Mesendoderm (in vitro differentiated cells): ENCODE measurements at regions not wholly inside any gene's neighbourhood (a gene's known extent, or its start where the extent isn't known, plus 50 kb on each side); places are given as distances from the start of the nearest gene placed in this dataset.

ENCODE experiments used
- DNase-seq: peaks from one replicate; pipeline ENCODE4 v3.0.0; 2013
- H2AK5ac ChIP-seq: 2 replicates; pipeline ENCODE4 v1.6.1; 2013; ENCODE audit warnings: low read length, inconsistent platforms
- H2BK120ac ChIP-seq: 2 replicates; pipeline ENCODE4 v1.6.1; 2013; ENCODE audit warnings: low read depth, mild to moderate bottlenecking, low read length, moderate library complexity, mixed read lengths
- H2BK15ac ChIP-seq: replicated peaks from 2 replicates; pipeline ENCODE4 v1.6.1; 2013; ENCODE audit warnings: low read depth, mild to moderate bottlenecking, moderate library complexity
- H2BK5ac ChIP-seq: 2 replicates; pipeline ENCODE4 v1.6.1; 2013; ENCODE audit warnings: low read length, inconsistent platforms
- H3K18ac ChIP-seq: 2 replicates; pipeline ENCODE4 v1.6.1; 2013; ENCODE audit warnings: mild to moderate bottlenecking, low read length, mixed read lengths
- H3K23ac ChIP-seq: one replicate; pipeline ENCODE4 v1.6.1; 2013; ENCODE audit warnings: low read length
- H3K27ac ChIP-seq: 2 replicates; pipeline ENCODE4 v1.5.1; 2013; ENCODE audit warnings: low read depth, mild to moderate bottlenecking, inconsistent platforms, low read length, moderate library complexity
- H3K27me3 ChIP-seq: 2 replicates; pipeline ENCODE4 v1.6.1; 2013; ENCODE audit warnings: low read length, control low read depth, mild to moderate bottlenecking, inconsistent platforms; ENCODE audit not compliant: insufficient read depth, poor library complexity
- H3K36me3 ChIP-seq: 2 replicates; pipeline ENCODE4 v1.6.1; 2013; ENCODE audit warnings: low read length, inconsistent platforms; ENCODE audit not compliant: control insufficient read depth, insufficient read depth
- H3K4ac ChIP-seq: one replicate; pipeline ENCODE4 v1.6.1; 2013; ENCODE audit warnings: low read depth, mild to moderate bottlenecking, low read length, moderate library complexity
- H3K4me1 ChIP-seq: 2 replicates; pipeline ENCODE4 v1.6.1; 2013; ENCODE audit warnings: low read depth, low read length, inconsistent platforms; ENCODE audit not compliant: control insufficient read depth
- H3K4me2 ChIP-seq: 2 replicates; pipeline ENCODE4 v1.6.1; 2013; ENCODE audit warnings: low read length
- H3K4me3 ChIP-seq: 2 replicates; pipeline ENCODE4 v1.5.1; 2013; ENCODE audit warnings: mild to moderate bottlenecking, low read length
- H3K56ac ChIP-seq: one replicate; pipeline ENCODE4 v1.6.1; 2013; ENCODE audit warnings: low read length
- H3K79me1 ChIP-seq: 2 replicates; pipeline ENCODE4 v1.6.1; 2013; ENCODE audit warnings: low read length, inconsistent platforms
- H3K79me2 ChIP-seq: 2 replicates; pipeline ENCODE4 v1.6.1; 2013; ENCODE audit warnings: mild to moderate bottlenecking, low read length; ENCODE audit not compliant: control insufficient read depth, insufficient read depth
- H3K9ac ChIP-seq: 2 replicates; pipeline ENCODE4 v1.6.1; 2013; ENCODE audit warnings: low read length, inconsistent platforms
- H4K5ac ChIP-seq: one replicate; pipeline ENCODE4 v1.6.1; 2013; ENCODE audit warnings: low read length
- H4K8ac ChIP-seq: one replicate; pipeline ENCODE4 v1.6.1; 2013; ENCODE audit warnings: low read depth, mild to moderate bottlenecking, control low read depth, low read length, moderate library complexity
- WGBS: extraction: QIAGEN DNeasy Blood & Tissue Kit; methylation state at CpG from one replicate; pipeline ENCODE4 v1.1.7; 2013; ENCODE audit warnings: low lambda C conversion rate, missing lambda C conversion rate; ENCODE audit not compliant: insufficient coverage; ENCODE audit errors: extremely low coverage; 5-methylcytosine and 5-hydroxymethylcytosine counted together

DNA sequence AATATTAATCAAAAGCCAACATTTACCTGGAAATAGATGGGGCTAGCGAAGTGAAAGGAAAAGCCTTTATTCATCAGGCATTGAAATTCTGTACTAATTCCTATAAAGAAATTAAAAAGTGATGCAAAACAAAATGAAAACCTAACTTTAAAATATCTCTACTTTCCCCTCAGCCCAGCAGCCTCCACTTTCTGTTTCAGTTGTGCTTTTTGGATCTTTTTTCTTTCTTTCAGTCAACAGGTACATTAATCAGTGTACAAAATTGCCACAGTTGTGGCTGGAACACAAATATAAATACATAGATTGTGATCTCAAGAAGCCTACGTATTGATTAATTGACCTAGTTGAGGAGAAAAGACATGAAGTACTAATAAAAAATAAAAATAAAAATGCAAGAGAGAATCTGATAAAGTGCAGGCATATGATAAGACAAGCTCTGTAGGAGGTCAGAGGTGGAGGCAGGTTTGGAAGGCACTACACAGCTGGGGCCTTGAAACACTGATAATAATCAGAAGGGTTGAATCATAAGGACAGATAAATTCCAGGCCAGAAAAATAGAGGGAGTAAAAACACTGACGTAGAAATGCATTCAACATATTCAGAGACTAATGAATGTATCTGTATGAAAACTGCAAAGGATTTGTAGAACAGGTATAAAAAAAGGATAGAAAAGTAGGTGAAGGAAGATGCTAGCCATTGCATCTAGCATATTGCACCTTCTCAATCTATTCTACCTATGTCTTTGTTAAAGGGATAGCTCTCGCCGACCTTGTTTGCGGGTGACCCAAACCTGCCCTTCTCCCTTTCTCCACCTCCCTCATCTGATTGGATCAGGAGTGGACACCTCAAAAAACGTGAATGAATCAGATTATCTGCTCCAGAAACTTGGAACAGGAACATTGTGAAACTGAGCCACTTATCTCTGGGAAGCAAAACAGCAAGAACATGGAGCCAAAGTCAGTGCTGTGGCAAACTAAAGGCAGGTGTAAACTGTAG, 607.8 kb upstream of the ADGRL2 start:
- H3K27me3 ChIP-seq, result no peaks in the 10 kb centered on the region
- no peak overlapping the region for H2BK15ac ChIP-seq
- no peak overlapping the region for H3K9ac ChIP-seq
- H3K56ac ChIP-seq, result no peak overlapping the region
- no peak overlapping the region for H3K4me3 ChIP-seq
- no peak overlapping the region for H3K4me2 ChIP-seq
- H3K27ac ChIP-seq, result no peak overlapping the region
- H3K23ac ChIP-seq, result no peak overlapping the region
- H3K4ac ChIP-seq, result no peak overlapping the region
- no peak overlapping the region for H2BK120ac ChIP-seq
- H2AK5ac ChIP-seq, result no peak overlapping the region
- no peak overlapping the region for H2BK5ac ChIP-seq
- no peak overlapping the region for H3K18ac ChIP-seq
- no peak overlapping the region for H4K5ac ChIP-seq
- WGBS, result no CpG with 5 or more reads among the region's 7 CpGs
- no peaks in the 10 kb centered on the region for H3K79me2 ChIP-seq
- DNase-seq, result peak; percentile 5
- H4K8ac ChIP-seq, result no peak overlapping the region
- H3K36me3 ChIP-seq, result no peaks in the 10 kb centered on the region
- no peaks in the 10 kb centered on the region for H3K4me1 ChIP-seq
- H3K79me1 ChIP-seq, result no peaks in the 10 kb centered on the region

DNA sequence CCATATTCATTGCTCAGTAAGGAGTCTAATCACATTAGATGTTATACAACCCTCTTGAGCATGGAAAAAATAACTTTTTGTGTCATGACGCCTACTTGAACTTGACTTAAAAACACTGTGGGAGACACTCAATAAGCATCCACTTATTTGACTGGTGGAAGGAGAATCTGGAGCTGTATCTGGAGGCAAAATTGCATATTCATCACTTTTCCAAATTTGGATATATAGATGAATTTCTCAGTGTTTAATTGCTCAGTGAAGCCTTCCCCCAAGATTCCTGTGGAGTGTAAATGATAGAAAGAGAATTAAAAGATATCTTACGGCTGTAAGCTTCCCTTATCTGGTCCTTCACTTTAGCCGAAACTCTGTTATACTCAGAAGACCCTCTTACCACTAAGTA, 610.7 kb upstream of the ADGRL2 start:
- Histone ChIP-seq H4K5ac (no peak overlapping the region), H2BK120ac (no peak overlapping the region), H3K18ac (no peak overlapping the region), H3K27me3 (no peaks in the 10 kb centered on the region), H4K8ac (no peak overlapping the region), H2BK15ac (no peak overlapping the region), H3K23ac (no peak overlapping the region), H3K4me2 (no peak overlapping the region), H3K9ac (no peak overlapping the region), H3K4me3 (no peak overlapping the region), H3K4me1 (no peaks in the 10 kb centered on the region), H2AK5ac (no peak overlapping the region), H3K27ac (no peak overlapping the region), H3K56ac (no peak overlapping the region), H3K36me3 (no peaks in the 10 kb centered on the region), H3K79me1 (no peaks in the 10 kb centered on the region), H2BK5ac (no peak overlapping the region), H3K4ac (no peak overlapping the region), H3K79me2 (no peaks in the 10 kb centered on the region)
- no peak for DNase-seq
- WGBS, result no CpG with 5 or more reads among the region's 3 CpGs

DNA sequence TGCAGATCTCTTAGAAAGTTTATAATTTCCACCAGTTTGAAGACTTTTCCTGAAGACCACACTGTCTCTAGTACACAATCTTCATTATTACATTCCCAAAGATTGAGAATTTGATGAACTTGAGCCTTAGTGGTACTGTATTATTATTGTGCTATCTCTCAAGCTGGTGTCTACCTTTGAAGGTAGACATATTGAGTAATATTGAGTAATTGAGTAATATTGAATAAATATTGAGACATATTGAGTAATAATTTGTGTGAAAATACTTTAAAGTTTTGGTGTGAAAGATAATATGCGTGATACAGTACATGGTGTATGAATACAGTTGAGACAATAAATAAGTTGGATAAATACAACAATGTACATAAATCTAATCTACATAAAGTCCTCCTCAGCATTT, 613.1 kb upstream of the ADGRL2 start:
- Histone ChIP-seq H3K23ac (no peak overlapping the region), H2BK5ac (no peak overlapping the region), H3K36me3 (no peaks in the 10 kb centered on the region), H3K27ac (no peak overlapping the region), H3K4ac (no peak overlapping the region), H3K56ac (no peak overlapping the region), H3K9ac (no peak overlapping the region), H3K79me1 (no peaks in the 10 kb centered on the region), H3K27me3 (no peaks in the 10 kb centered on the region), H4K5ac (no peak overlapping the region), H2AK5ac (no peak overlapping the region), H3K4me2 (no peak overlapping the region), H3K4me1 (no peaks in the 10 kb centered on the region), H4K8ac (no peak overlapping the region), H2BK120ac (no peak overlapping the region), H2BK15ac (no peak overlapping the region), H3K79me2 (no peaks in the 10 kb centered on the region), H3K4me3 (no peak overlapping the region), H3K18ac (no peak overlapping the region)
- no peak for DNase-seq
- WGBS, result 100% methylated on average over 1 of the region's 1 CpG

DNA sequence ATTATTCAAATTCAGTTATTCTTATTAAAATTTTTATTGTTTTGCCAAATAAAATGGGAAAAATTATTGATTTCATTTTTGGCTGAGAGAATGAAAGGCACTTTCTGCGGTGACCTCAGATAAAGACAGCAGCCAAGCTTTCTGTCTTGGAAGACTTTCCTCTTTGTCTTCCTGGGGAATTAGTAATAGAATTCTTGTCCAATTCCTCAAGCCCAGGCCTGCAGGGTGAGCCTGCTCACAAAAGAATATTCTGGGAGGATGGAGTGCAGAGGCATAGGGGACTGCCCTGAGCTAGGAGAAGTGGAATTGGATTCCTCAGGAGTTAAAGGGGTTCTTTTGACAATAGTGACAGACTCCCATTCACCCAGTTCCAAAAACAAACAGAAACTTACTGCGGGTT, 614.5 kb upstream of the ADGRL2 start:
- no peak overlapping the region for H3K23ac ChIP-seq

DNA sequence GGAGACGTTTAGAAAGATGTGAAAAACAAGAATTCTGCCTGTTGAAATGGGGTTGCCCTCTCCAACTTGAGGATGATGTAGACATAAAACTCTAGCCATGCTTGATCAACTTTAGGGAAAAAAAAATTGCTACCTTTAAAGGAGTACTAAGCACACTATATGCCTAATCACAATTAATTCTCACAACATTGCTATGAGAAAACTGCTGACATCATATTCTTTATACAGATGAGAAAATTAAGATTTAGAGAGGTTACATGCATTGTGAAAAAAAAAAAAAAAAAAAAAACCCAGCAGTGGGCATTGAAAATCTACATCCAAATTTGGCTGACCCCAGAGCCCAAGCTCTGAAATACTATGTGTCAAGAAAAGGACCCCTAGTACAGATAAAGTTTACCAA, 617.2 kb upstream of the ADGRL2 start:
- Histone ChIP-seq H3K79me2 (no peaks in the 10 kb centered on the region), H3K4me1 (no peaks in the 10 kb centered on the region), H2BK5ac (no peak overlapping the region), H2AK5ac (no peak overlapping the region), H4K5ac (no peak overlapping the region), H2BK15ac (no peak overlapping the region), H2BK120ac (no peak overlapping the region), H3K36me3 (no peaks in the 10 kb centered on the region), H3K23ac (no peak overlapping the region), H3K27ac (no peak overlapping the region), H3K18ac (no peak overlapping the region), H3K56ac (no peak overlapping the region), H3K79me1 (no peaks in the 10 kb centered on the region), H4K8ac (no peak overlapping the region), H3K4ac (no peak overlapping the region), H3K4me3 (no peak overlapping the region), H3K4me2 (no peak overlapping the region), H3K27me3 (no peaks in the 10 kb centered on the region), H3K9ac (no peak overlapping the region)
- DNase-seq, result no peak
- no CpG with 5 or more reads among the region's 1 CpG for WGBS

More for the DNA sequence above, 614.5 kb upstream of the ADGRL2 start:
- Histone ChIP-seq H3K27ac (no peak overlapping the region), H2AK5ac (no peak overlapping the region), H3K9ac (no peak overlapping the region), H3K4ac (no peak overlapping the region), H3K4me2 (no peak overlapping the region), H3K4me3 (no peak overlapping the region), H2BK15ac (no peak overlapping the region), H4K8ac (no peak overlapping the region), H3K27me3 (no peaks in the 10 kb centered on the region), H3K79me2 (no peaks in the 10 kb centered on the region), H3K36me3 (no peaks in the 10 kb centered on the region), H2BK120ac (no peak overlapping the region), H3K18ac (peak overlapping the region; percentile 75), H3K4me1 (no peaks in the 10 kb centered on the region), H4K5ac (no peak overlapping the region), H2BK5ac (no peak overlapping the region), H3K56ac (no peak overlapping the region), H3K79me1 (no peaks in the 10 kb centered on the region)
- WGBS, result no CpG with 5 or more reads among the region's 2 CpGs
- DNase-seq, result no peak
